ENCODE measurements at regions not wholly inside any gene's neighbourhood (a gene's known extent, or its start where the extent isn't known, plus 50 kb on each side); places are given as distances from the start of the nearest gene placed in this dataset.

- peaks cover 3% of the 10 kb centered on the region for H3K27me3 ChIP-seq (ENCODE audit: insufficient read depth, low read length)
- H3K4me2 ChIP-seq (ENCODE audit: insufficient read depth, low read length), result no peak overlapping the region
- H3K36me3 ChIP-seq (ENCODE audit: insufficient read depth, low read length), result no peaks in the 10 kb centered on the region
- H4K20me1 ChIP-seq (ENCODE audit: insufficient read depth, low read length), result no peaks in the 10 kb centered on the region
- H2AFZ ChIP-seq (ENCODE audit: low read length), result no peak overlapping the region
- no peak overlapping the region for H3K4me3 ChIP-seq (ENCODE audit: insufficient read depth, low read length)
- no peaks in the 10 kb centered on the region for H3K79me2 ChIP-seq (ENCODE audit: insufficient read depth, low read length)
- H3K27ac ChIP-seq (ENCODE audit: low read depth, low read length), result no peak overlapping the region
- no peak for DNase-seq (ENCODE audit: insufficient read length, low spot score, missing footprints)
- TF ChIP-seq CTCF (IDR thresholded peaks at IDR 0.05; ENCODE audit: extremely low read depth, low read depth, low read length), result no peak
- no peaks in the 10 kb centered on the region for H3K9me3 ChIP-seq (ENCODE audit: low read depth, low read length)
- peaks cover 18% of the 10 kb centered on the region for H3K4me1 ChIP-seq (ENCODE audit: insufficient read depth, low read length)
These were observed 166.1 kb downstream of the LTN1 start for GRCh38 chr21:28826569-28826968.

GRCh38 chr21:28826021-28826420, 166.7 kb downstream of the LTN1 start:
- DNase-seq (ENCODE audit: insufficient read length, low spot score, missing footprints), result no peak
- Histone ChIP-seq H3K79me2 (ENCODE audit: insufficient read depth, low read length) (no peaks in the 10 kb centered on the region), H4K20me1 (ENCODE audit: insufficient read depth, low read length) (no peaks in the 10 kb centered on the region), H3K4me1 (ENCODE audit: insufficient read depth, low read length) (peaks cover 23% of the 10 kb centered on the region), H3K9me3 (ENCODE audit: low read depth, low read length) (no peaks in the 10 kb centered on the region), H3K27ac (ENCODE audit: low read depth, low read length) (no peak overlapping the region), H3K27me3 (ENCODE audit: insufficient read depth, low read length) (peaks cover 3% of the 10 kb centered on the region), H3K36me3 (ENCODE audit: insufficient read depth, low read length) (no peaks in the 10 kb centered on the region), H3K4me2 (ENCODE audit: insufficient read depth, low read length) (no peak overlapping the region), H2AFZ (ENCODE audit: low read length) (no peak overlapping the region), H3K4me3 (ENCODE audit: insufficient read depth, low read length) (no peak overlapping the region)
- no peak for TF ChIP-seq CTCF (IDR thresholded peaks at IDR 0.05; ENCODE audit: extremely low read depth, low read depth, low read length)

GRCh38 chr21:28823429-28823828, 169.2 kb downstream of the LTN1 start:
- no peak overlapping the region for H3K27ac ChIP-seq (ENCODE audit: low read depth, low read length)
- no peaks in the 10 kb centered on the region for H4K20me1 ChIP-seq (ENCODE audit: insufficient read depth, low read length)
- no peak overlapping the region for H3K4me3 ChIP-seq (ENCODE audit: insufficient read depth, low read length)
- no peak overlapping the region for H2AFZ ChIP-seq (ENCODE audit: low read length)
- TF ChIP-seq CTCF (IDR thresholded peaks at IDR 0.05; ENCODE audit: extremely low read depth, low read depth, low read length), result no peak
- H3K36me3 ChIP-seq (ENCODE audit: insufficient read depth, low read length), result no peaks in the 10 kb centered on the region
- no peaks in the 10 kb centered on the region for H3K9me3 ChIP-seq (ENCODE audit: low read depth, low read length)
- H3K79me2 ChIP-seq (ENCODE audit: insufficient read depth, low read length), result no peaks in the 10 kb centered on the region
- peaks cover 32% of the 10 kb centered on the region for H3K4me1 ChIP-seq (ENCODE audit: insufficient read depth, low read length)
- H3K27me3 ChIP-seq (ENCODE audit: insufficient read depth, low read length), result peaks cover under 1% of the 10 kb centered on the region
- no peak overlapping the region for H3K4me2 ChIP-seq (ENCODE audit: insufficient read depth, low read length)
- no peak for DNase-seq (ENCODE audit: insufficient read length, low spot score, missing footprints)

GRCh38 chr21:28822486-28823335, 170.0 kb downstream of the LTN1 start:
- Histone ChIP-seq H3K27me3 (ENCODE audit: insufficient read depth, low read length) (no peaks in the 10 kb centered on the region), H2AFZ (ENCODE audit: low read length) (no peak overlapping the region), H3K36me3 (ENCODE audit: insufficient read depth, low read length) (no peaks in the 10 kb centered on the region), H3K4me2 (ENCODE audit: insufficient read depth, low read length) (no peak overlapping the region), H3K27ac (ENCODE audit: low read depth, low read length) (no peak overlapping the region), H4K20me1 (ENCODE audit: insufficient read depth, low read length) (no peaks in the 10 kb centered on the region), H3K79me2 (ENCODE audit: insufficient read depth, low read length) (no peaks in the 10 kb centered on the region), H3K9me3 (ENCODE audit: low read depth, low read length) (no peaks in the 10 kb centered on the region), H3K4me3 (ENCODE audit: insufficient read depth, low read length) (no peak overlapping the region), H3K4me1 (ENCODE audit: insufficient read depth, low read length) (peaks cover 33% of the 10 kb centered on the region)
- DNase-seq (ENCODE audit: insufficient read length, low spot score, missing footprints), result peak; percentile 52
- TF ChIP-seq CTCF (IDR thresholded peaks at IDR 0.05; ENCODE audit: extremely low read depth, low read depth, low read length), result no peak

All from osteoblast (primary cell).